Mammary epithelial cell (primary cell): ENCODE measurements at regions not wholly inside any gene's neighbourhood (a gene's known extent, or its start where the extent isn't known, plus 50 kb on each side); places are given as distances from the start of the nearest gene placed in this dataset.

ENCODE experiments used
- EZH2 ChIP-seq: IDR thresholded peaks from 2 replicates; pipeline ENCODE4 v1.6.1; 2012; ENCODE audit warnings: low read length, inconsistent platforms, borderline replicate concordance
- TF ChIP-seq, protein P1 (sequence below), 2 donors: IDR thresholded peaks in 1 of 2; conservative IDR thresholded peaks in 1 of 2; 2 replicates each; pipeline ENCODE4 v1.5.1; 2011 to 2012; ENCODE audit warnings: inconsistent platforms in 2 of 2, low read length in 2 of 2, mild to moderate bottlenecking in 2 of 2, control low read depth in 1 of 2, low read depth in 1 of 2; ENCODE audit not compliant: insufficient read depth in 1 of 2; ENCODE audit errors: extremely low read depth in 1 of 2

DNA sequence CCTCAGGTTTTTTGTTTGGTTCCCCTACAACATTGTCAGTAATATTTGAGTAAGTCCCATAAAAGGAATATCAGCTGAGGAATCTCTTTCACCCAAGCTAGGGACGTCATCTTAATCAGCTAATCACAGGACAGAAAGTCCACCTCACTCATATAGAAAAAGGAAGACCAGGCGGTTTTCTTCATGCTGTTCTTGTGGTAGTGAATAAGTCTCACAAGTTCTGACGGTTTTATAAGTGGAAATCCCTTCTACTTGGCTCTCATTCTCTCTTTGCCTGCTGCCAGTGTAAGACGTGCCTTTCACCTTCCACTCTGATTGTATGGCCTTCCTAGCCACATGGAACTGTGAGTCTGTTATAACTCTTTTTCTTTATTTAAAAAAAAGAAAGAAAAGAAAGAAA is 308.1 kb upstream of the PFKP start:
- TF ChIP-seq, protein P1, sequence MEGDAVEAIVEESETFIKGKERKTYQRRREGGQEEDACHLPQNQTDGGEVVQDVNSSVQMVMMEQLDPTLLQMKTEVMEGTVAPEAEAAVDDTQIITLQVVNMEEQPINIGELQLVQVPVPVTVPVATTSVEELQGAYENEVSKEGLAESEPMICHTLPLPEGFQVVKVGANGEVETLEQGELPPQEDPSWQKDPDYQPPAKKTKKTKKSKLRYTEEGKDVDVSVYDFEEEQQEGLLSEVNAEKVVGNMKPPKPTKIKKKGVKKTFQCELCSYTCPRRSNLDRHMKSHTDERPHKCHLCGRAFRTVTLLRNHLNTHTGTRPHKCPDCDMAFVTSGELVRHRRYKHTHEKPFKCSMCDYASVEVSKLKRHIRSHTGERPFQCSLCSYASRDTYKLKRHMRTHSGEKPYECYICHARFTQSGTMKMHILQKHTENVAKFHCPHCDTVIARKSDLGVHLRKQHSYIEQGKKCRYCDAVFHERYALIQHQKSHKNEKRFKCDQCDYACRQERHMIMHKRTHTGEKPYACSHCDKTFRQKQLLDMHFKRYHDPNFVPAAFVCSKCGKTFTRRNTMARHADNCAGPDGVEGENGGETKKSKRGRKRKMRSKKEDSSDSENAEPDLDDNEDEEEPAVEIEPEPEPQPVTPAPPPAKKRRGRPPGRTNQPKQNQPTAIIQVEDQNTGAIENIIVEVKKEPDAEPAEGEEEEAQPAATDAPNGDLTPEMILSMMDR (conservative IDR thresholded peaks at IDR 0.05 in 1 of 2, IDR thresholded peaks at IDR 0.05 in 1 of 2; ENCODE audit: extremely low read depth in 1 of 2, insufficient read depth in 1 of 2, low read depth in 1 of 2, low read length in 2 of 2) = no peak
- no peak for TF ChIP-seq EZH2
